Peyer's patch (tissue), 4 donors: ENCODE measurements at regions not wholly inside any gene's neighbourhood (a gene's known extent, or its start where the extent isn't known, plus 50 kb on each side); places are given as distances from the start of the nearest gene placed in this dataset.

Experiments
- POLR2A ChIP-seq, 2 donors: fragments of 450-650 bp; IDR thresholded peaks; one replicate each; pipeline ENCODE4 v1.5.1; 2017; ENCODE audit warnings: antibody characterized with exemption in 2 of 2, mild to moderate bottlenecking in 2 of 2, moderate library complexity in 2 of 2
- TF ChIP-seq, protein P1 (sequence below), 6 experiments: fragments of 450-650 bp in 4 of 6; fragments of 200-600 bp in 2 of 6; sonication (generic) in 1 of 6; IDR thresholded peaks; one replicate each; pipeline ENCODE4 v1.5.1; 2017 to 2019; ENCODE audit warnings: antibody characterized with exemption in 6 of 6, mild to moderate bottlenecking in 3 of 6, moderate library complexity in 1 of 6

DNA sequence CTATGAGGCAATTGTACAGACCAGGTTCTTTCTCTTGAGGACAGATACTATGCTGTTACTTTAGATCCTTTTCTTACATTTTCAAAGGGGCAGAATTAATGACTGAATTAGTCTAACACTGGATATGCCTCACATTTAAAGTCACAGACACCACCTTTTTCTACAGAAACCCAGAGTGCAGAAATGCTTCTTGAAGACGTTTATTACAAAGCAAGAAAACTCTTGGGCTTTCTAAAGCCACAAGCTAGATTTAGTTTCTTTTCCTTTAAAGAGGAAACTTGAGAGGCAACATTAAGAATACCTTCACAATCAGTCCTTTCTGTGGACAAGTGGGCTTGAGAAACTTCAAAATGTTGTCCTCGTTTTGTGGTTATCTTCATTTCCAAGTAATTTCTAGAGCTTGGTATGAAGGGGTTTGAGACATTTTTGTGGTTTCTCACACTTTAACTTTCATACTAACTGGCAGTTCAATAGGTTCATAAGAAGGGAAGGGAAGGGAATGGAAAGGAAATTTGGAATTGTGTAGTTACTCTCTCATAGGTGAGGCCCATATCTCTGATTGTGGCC lies 527.4 kb downstream of the RASEF start:
- TF ChIP-seq, protein P1, sequence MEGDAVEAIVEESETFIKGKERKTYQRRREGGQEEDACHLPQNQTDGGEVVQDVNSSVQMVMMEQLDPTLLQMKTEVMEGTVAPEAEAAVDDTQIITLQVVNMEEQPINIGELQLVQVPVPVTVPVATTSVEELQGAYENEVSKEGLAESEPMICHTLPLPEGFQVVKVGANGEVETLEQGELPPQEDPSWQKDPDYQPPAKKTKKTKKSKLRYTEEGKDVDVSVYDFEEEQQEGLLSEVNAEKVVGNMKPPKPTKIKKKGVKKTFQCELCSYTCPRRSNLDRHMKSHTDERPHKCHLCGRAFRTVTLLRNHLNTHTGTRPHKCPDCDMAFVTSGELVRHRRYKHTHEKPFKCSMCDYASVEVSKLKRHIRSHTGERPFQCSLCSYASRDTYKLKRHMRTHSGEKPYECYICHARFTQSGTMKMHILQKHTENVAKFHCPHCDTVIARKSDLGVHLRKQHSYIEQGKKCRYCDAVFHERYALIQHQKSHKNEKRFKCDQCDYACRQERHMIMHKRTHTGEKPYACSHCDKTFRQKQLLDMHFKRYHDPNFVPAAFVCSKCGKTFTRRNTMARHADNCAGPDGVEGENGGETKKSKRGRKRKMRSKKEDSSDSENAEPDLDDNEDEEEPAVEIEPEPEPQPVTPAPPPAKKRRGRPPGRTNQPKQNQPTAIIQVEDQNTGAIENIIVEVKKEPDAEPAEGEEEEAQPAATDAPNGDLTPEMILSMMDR (IDR thresholded peaks at IDR 0.05): no peak
- TF ChIP-seq POLR2A (IDR thresholded peaks at IDR 0.05): no peak
